SK-N-SH (cell line): ENCODE measurements at regions not wholly inside any gene's neighbourhood (a gene's known extent, or its start where the extent isn't known, plus 50 kb on each side); places are given as distances from the start of the nearest gene placed in this dataset.

Experiments
- EP300 ChIP-seq, 2 experiments: IDR thresholded peaks; 2 replicates each; pipeline versions ENCODE4 v1.4.0 to v1.6.1; 2012; ENCODE audit warnings: borderline replicate concordance in 1 of 2, low read depth in 1 of 2, low read length in 1 of 2
- YY1 ChIP-seq: IDR thresholded peaks from 2 replicates; pipeline ENCODE4 v1.4.0; 2012; ENCODE audit warnings: low read depth, mild to moderate bottlenecking

DNA sequence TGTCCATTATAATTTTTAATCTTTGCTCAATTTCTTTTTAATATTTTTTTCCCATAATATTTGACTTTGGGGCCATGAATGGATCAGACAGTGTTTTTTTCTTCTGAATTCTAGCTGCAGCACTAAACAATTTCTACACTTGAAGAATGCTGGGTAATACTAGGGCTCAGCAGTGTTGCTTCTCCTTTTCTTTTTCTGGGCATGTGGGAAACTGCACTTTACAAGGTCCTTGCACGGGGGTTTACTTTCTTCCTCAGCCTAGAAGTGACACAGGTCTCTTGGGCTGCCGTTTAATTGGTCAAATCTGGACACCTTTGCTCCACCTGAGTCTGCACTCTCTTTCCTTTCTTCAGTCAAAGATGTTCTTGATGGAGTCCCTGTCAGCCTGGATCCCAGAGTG lies 135.4 kb upstream of the APCDD1 start:
- TF ChIP-seq EP300 (IDR thresholded peaks at IDR 0.05; ENCODE audit: borderline replicate concordance in 1 of 2, low read depth in 1 of 2, low read length in 1 of 2) (no peak), YY1 (no peak)
